ENCODE measurements at regions not wholly inside any gene's neighbourhood (a gene's known extent, or its start where the extent isn't known, plus 50 kb on each side); places are given as distances from the start of the nearest gene placed in this dataset.

DNA sequence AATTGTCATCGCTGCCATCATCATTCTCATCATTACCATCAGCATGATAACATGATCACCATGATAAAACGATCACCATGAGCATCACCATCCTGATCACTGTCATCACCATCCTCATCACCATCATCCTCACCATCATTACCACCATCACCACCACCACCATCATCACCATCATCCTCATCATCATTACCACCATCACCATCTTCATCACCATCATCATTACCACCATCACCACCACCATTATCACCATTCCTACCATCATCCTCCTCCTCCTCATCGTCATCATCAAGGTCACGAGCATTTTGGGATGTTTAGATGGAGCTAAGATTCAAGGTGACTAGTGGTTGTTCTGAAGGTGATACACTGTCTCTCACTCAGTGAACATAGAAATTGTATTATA is 221.0 kb downstream of the FOXL1 start:
- TF ChIP-seq, protein P1, sequence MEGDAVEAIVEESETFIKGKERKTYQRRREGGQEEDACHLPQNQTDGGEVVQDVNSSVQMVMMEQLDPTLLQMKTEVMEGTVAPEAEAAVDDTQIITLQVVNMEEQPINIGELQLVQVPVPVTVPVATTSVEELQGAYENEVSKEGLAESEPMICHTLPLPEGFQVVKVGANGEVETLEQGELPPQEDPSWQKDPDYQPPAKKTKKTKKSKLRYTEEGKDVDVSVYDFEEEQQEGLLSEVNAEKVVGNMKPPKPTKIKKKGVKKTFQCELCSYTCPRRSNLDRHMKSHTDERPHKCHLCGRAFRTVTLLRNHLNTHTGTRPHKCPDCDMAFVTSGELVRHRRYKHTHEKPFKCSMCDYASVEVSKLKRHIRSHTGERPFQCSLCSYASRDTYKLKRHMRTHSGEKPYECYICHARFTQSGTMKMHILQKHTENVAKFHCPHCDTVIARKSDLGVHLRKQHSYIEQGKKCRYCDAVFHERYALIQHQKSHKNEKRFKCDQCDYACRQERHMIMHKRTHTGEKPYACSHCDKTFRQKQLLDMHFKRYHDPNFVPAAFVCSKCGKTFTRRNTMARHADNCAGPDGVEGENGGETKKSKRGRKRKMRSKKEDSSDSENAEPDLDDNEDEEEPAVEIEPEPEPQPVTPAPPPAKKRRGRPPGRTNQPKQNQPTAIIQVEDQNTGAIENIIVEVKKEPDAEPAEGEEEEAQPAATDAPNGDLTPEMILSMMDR (IDR thresholded peaks at IDR 0.05) = no peak
- intact Hi-C loops (cut with micrococcal nuclease) = no loop called here
- peaks cover 3% of the 10 kb centered on the region for H3K27me3 Mint-ChIP-seq
- no peaks in the 10 kb centered on the region for H3K36me3 Mint-ChIP-seq (ENCODE audit: low read depth)
- no peaks in the 10 kb centered on the region for H3K4me1 Mint-ChIP-seq
- DNase-seq (no peak), ATAC-seq (ENCODE audit: low read depth) (no peak)
- H3K4me3 Mint-ChIP-seq = no peak overlapping the region
- no peaks in the 10 kb centered on the region for H3K9me3 Mint-ChIP-seq
- no peak overlapping the region for H3K27ac Mint-ChIP-seq
- CTCF ChIA-PET = no interaction called here
- POLR2A ChIA-PET = no interaction called here

DNA sequence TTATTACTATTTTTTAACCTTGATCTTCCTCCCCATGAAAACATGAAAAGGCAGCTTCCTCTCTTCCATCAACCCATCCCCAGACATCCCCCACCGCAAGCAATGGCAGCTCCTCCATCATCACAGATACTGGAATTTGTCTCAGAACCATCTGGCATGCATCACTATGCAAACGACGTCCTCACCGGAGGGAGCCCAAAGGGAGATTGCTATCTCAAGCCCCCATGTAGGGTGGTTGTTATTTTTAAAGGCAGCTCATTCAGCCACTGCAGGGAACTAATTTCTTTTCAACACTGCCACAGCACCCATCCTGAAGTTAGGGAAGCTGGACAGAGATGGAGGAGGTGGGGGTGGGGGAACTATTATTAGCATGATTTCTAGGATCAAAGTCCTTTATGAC is 222.5 kb downstream of the FOXL1 start:
- intact Hi-C loops (cut with micrococcal nuclease) = no loop called here
- no peak for DNase-seq
- Mint-ChIP-seq H3K4me1 (no peaks in the 10 kb centered on the region), H3K4me3 (no peak overlapping the region), H3K27ac (no peak overlapping the region), H3K27me3 (peaks cover 3% of the 10 kb centered on the region), H3K36me3 (ENCODE audit: low read depth) (no peaks in the 10 kb centered on the region), H3K9me3 (no peaks in the 10 kb centered on the region)
- TF ChIP-seq, protein P1 (IDR thresholded peaks at IDR 0.05) = no peak
- POLR2A ChIA-PET = no interaction called here
- CTCF ChIA-PET = no interaction called here
- ATAC-seq (ENCODE audit: low read depth) = no peak

DNA sequence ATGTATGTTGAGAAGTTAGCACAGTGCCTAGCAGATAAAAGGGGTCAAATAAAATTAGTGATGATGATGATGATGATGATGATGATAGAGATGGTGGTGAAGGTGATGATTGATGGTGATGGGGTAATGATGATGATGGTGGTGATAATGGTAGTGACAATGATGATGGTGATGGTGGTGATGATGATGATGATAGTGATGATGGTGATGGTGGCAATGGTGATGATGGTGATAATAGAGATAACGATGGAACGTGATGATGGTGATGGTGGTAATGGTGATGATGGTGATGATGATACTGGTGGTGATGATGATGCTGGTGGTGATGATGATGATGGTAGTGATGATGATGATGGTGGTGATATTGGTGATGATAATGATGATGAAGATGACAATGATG is 223.7 kb downstream of the FOXL1 start:
- TF ChIP-seq, protein P1 (IDR thresholded peaks at IDR 0.05) = no peak

DNA sequence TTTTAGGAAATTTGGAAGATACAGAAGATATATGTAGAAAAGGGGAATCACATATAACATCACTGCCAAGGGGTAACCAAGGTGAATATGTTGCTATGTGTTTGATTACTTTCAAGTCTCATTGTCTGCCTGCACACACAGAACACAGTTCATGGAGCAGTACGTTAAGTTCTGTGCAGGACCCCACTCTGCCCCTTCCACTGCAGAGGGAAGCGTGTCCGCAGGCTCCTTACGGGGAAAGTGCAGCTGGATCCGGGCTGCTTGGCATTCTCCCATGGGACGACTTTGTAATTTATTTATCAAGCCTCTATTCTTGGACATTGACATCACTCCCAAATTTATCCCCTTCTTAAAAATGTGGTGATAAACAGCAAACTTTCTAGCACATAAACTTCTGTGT is 226.8 kb downstream of the FOXL1 start:
- ATAC-seq (ENCODE audit: low read depth) (no peak), DNase-seq (no peak)
- H3K27ac Mint-ChIP-seq = no peak overlapping the region
- H3K9me3 Mint-ChIP-seq = no peaks in the 10 kb centered on the region
- TF ChIP-seq, protein P1 (IDR thresholded peaks at IDR 0.05) = no peak
- H3K27me3 Mint-ChIP-seq = peaks cover 14% of the 10 kb centered on the region
- CTCF ChIA-PET = no interaction called here
- intact Hi-C loops (cut with micrococcal nuclease) = no loop called here
- no peak overlapping the region for H3K4me3 Mint-ChIP-seq
- POLR2A ChIA-PET = no interaction called here
- H3K36me3 Mint-ChIP-seq (ENCODE audit: low read depth) = no peaks in the 10 kb centered on the region
- no peaks in the 10 kb centered on the region for H3K4me1 Mint-ChIP-seq

More for the DNA sequence above, 223.7 kb downstream of the FOXL1 start:
- Mint-ChIP-seq H3K27ac (no peak overlapping the region), H3K27me3 (peaks cover 3% of the 10 kb centered on the region), H3K4me1 (no peaks in the 10 kb centered on the region), H3K9me3 (no peaks in the 10 kb centered on the region), H3K36me3 (ENCODE audit: low read depth) (no peaks in the 10 kb centered on the region), H3K4me3 (no peak overlapping the region)
- intact Hi-C loops (cut with micrococcal nuclease) = no loop called here
- ATAC-seq (ENCODE audit: low read depth) = no peak
- POLR2A ChIA-PET = no interaction called here
- DNase-seq = no peak
- CTCF ChIA-PET = no interaction called here

DNA sequence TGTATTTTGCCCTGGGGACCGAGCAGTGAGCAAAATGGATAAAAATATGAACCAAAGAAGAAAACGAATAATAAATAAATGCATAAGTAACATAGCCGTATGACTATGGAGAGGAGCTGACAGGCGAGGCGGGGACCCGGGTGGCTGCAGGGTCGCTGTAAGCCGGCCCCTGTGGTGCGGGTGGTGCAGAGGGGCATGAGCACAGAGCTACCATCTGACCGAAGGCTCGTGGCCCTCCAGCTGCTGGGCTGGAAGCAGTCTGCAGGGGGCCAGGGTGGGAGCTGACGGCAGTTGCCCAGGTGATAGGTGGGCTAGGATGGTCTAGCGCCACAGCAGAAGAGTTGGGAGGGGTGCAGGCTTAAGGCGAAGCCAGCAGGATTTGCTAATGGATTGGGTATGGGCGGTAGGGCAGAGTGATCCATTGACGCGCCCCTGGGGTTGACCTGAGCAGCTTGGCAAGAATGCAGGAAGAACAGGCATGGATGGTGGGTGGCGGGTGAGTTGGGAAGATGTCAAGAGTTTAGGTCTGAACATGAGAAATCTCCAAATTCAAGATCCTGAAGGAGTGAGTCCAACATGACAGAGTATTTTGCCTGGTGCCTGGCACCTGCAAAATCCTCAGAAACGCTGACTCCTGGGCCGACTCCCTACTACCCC is 228.0 kb downstream of the FOXL1 start:
- Mint-ChIP-seq H3K27ac (no peak overlapping the region), H3K27me3 (peaks cover 12% of the 10 kb centered on the region), H3K4me3 (no peak overlapping the region), H3K4me1 (no peaks in the 10 kb centered on the region), H3K36me3 (ENCODE audit: low read depth) (no peaks in the 10 kb centered on the region), H3K9me3 (no peaks in the 10 kb centered on the region)
- ChIA-PET POLR2A (no interaction called here), CTCF (no interaction called here)
- ATAC-seq (ENCODE audit: low read depth) (no peak), DNase-seq (no peak)
- intact Hi-C loops (cut with micrococcal nuclease) = no loop called here
- TF ChIP-seq, protein P1 (IDR thresholded peaks at IDR 0.05) = no peak

Measured in activated B cell treated with CpG ODN at 0.5 μM for 24 hours (primary cell).